Fibroblast of skin of right quadriceps (primary cell): ENCODE measurements at regions not wholly inside any gene's neighbourhood (a gene's known extent, or its start where the extent isn't known, plus 50 kb on each side); places are given as distances from the start of the nearest gene placed in this dataset.

Experiments
- DNase-seq: peaks from one replicate; pipeline ENCODE4 v3.0.0-alpha.2; 2013

GRCh38 chr12:89087876-89088275 lies 264.4 kb downstream of the DUSP6 start:
- no peak for DNase-seq

- DNase-seq: no peak
These were observed 265.0 kb downstream of the DUSP6 start for GRCh38 chr12:89087149-89087825.

- no peak for DNase-seq
These were observed 266.9 kb downstream of the DUSP6 start for GRCh38 chr12:89085421-89085820.

- DNase-seq: peak; percentile 58
These were observed 267.6 kb downstream of the DUSP6 start for GRCh38 chr12:89084751-89085150.

GRCh38 chr12:89083491-89083890 lies 268.8 kb downstream of the DUSP6 start:
- no peak for DNase-seq

- peak; percentile 61 for DNase-seq
These were observed 269.9 kb downstream of the DUSP6 start for GRCh38 chr12:89082370-89082753.

GRCh38 chr12:89081719-89082369 lies 270.5 kb downstream of the DUSP6 start:
- no peak for DNase-seq

- DNase-seq: peak; percentile 14
These were observed 271.4 kb downstream of the DUSP6 start for GRCh38 chr12:89080793-89081465.

GRCh38 chr12:89075880-89076540 lies 276.3 kb downstream of the DUSP6 start:
- DNase-seq: peak; percentile 62

GRCh38 chr12:89073659-89074058 lies 278.6 kb downstream of the DUSP6 start:
- no peak for DNase-seq

GRCh38 chr12:89073027-89073398 lies 279.3 kb downstream of the DUSP6 start:
- peak; percentile 82 for DNase-seq

GRCh38 chr12:89072294-89073026 lies 279.8 kb downstream of the DUSP6 start:
- DNase-seq: no peak

- no peak for DNase-seq
These were observed 281.7 kb downstream of the DUSP6 start for GRCh38 chr12:89070603-89071002.

- peak; percentile 49 for DNase-seq
These were observed 282.9 kb downstream of the DUSP6 start for GRCh38 chr12:89069431-89069830.

- peak; percentile 93 for DNase-seq
These were observed 284.7 kb downstream of the DUSP6 start for GRCh38 chr12:89067421-89068187.

GRCh38 chr12:89064780-89065179 lies 287.5 kb downstream of the DUSP6 start:
- peak; percentile 53 for DNase-seq

- no peak for DNase-seq
These were observed 288.1 kb downstream of the DUSP6 start for GRCh38 chr12:89064151-89064550.

- DNase-seq: no peak
These were observed 289.3 kb downstream of the DUSP6 start for GRCh38 chr12:89062996-89063395.

GRCh38 chr12:89059721-89060541 lies 292.4 kb downstream of the DUSP6 start:
- peak; percentile 37 for DNase-seq

- no peak for DNase-seq
These were observed 293.2 kb downstream of the DUSP6 start for GRCh38 chr12:89059056-89059455.

- no peak for DNase-seq
These were observed 293.9 kb downstream of the DUSP6 start for GRCh38 chr12:89058402-89058801.
